Neuronal stem cell (in vitro differentiated cells): ENCODE measurements at regions not wholly inside any gene's neighbourhood (a gene's known extent, or its start where the extent isn't known, plus 50 kb on each side); places are given as distances from the start of the nearest gene placed in this dataset.

ENCODE experiments used
- DNase-seq: peaks from one replicate; pipeline ENCODE4 v3.0.0-alpha.2; 2013; ENCODE audit warnings: low spot score
- H2AFZ ChIP-seq: one replicate; pipeline ENCODE4 v1.6.1; 2013; ENCODE audit warnings: mild to moderate bottlenecking, low read length, inconsistent platforms
- H2AK5ac ChIP-seq: 2 replicates; pipeline ENCODE4 v1.6.1; 2013; ENCODE audit warnings: low read depth, mild to moderate bottlenecking, inconsistent platforms, low read length, moderate library complexity, mixed read lengths
- H2BK120ac ChIP-seq: 2 replicates; pipeline ENCODE4 v1.6.1; 2013; ENCODE audit warnings: low read depth, mild to moderate bottlenecking, inconsistent platforms, low read length, moderate library complexity, mixed read lengths
- H2BK12ac ChIP-seq: one replicate; pipeline ENCODE4 v1.6.1; 2013; ENCODE audit warnings: low read length, inconsistent platforms
- H2BK15ac ChIP-seq: 2 replicates; pipeline ENCODE4 v1.6.1; 2013; ENCODE audit warnings: mild to moderate bottlenecking, low read length, inconsistent platforms, mixed read lengths
- H2BK5ac ChIP-seq: one replicate; pipeline ENCODE4 v1.6.1; 2013; ENCODE audit warnings: inconsistent platforms, mild to moderate bottlenecking, low read length, moderate library complexity
- H3K14ac ChIP-seq: one replicate; pipeline ENCODE4 v1.6.1; 2013; ENCODE audit warnings: low read length, inconsistent platforms
- H3K18ac ChIP-seq: 2 replicates; pipeline ENCODE4 v1.6.1; 2013; ENCODE audit warnings: low read length, inconsistent platforms
- H3K23ac ChIP-seq: 2 replicates; pipeline ENCODE4 v1.6.1; 2013; ENCODE audit warnings: low read depth, mild to moderate bottlenecking, mixed read lengths, low read length, inconsistent platforms; ENCODE audit not compliant: poor library complexity
- H3K27ac ChIP-seq: replicated peaks from 3 replicates; pipeline ENCODE4 v1.5.1; 2013; ENCODE audit warnings: low read length, inconsistent platforms
- H3K27me3 ChIP-seq, 3 experiments: 2 replicates each; pipeline ENCODE4 v1.6.1; 2013; ENCODE audit warnings: low read length in 3 of 3, mild to moderate bottlenecking in 2 of 3, inconsistent platforms in 1 of 3, low read depth in 1 of 3, mixed read lengths in 1 of 3, moderate library complexity in 1 of 3; ENCODE audit not compliant: control insufficient read depth in 3 of 3, insufficient read depth in 3 of 3
- H3K36me3 ChIP-seq, 2 donors: replicated peaks in 1 of 2; 2 replicates each; pipeline ENCODE4 v1.6.1; 2013; ENCODE audit warnings: low read length in 2 of 2; ENCODE audit not compliant: control insufficient read depth in 2 of 2, insufficient read depth in 2 of 2
- H3K4ac ChIP-seq: 2 replicates; pipeline ENCODE4 v1.6.1; 2013; ENCODE audit warnings: inconsistent platforms, mild to moderate bottlenecking, low read length, moderate library complexity
- H3K4me1 ChIP-seq, 2 donors: 1 replicate in 1 of 2; 2 replicates in 1 of 2; pipeline ENCODE4 v1.6.1; 2013; ENCODE audit warnings: low read length in 2 of 2, low read depth in 1 of 2; ENCODE audit not compliant: control insufficient read depth in 2 of 2, insufficient read depth in 1 of 2
- H3K4me2 ChIP-seq: one replicate; pipeline ENCODE4 v1.6.1; 2013; ENCODE audit warnings: mild to moderate bottlenecking, low read length, inconsistent platforms; ENCODE audit not compliant: insufficient read depth, poor library complexity, severe bottlenecking
- H3K4me3 ChIP-seq, 2 donors: 2 replicates each; pipeline ENCODE4 v1.5.1; 2013; ENCODE audit warnings: low read length in 2 of 2, mild to moderate bottlenecking in 2 of 2, inconsistent platforms in 1 of 2, moderate library complexity in 1 of 2
- H3K79me1 ChIP-seq: one replicate; pipeline ENCODE4 v1.6.1; 2013; ENCODE audit warnings: low read depth, mild to moderate bottlenecking, inconsistent platforms, low read length, moderate library complexity
- H3K9ac ChIP-seq: one replicate; pipeline ENCODE4 v1.6.1; 2013; ENCODE audit warnings: mild to moderate bottlenecking, low read depth, low read length, inconsistent platforms; ENCODE audit not compliant: poor library complexity
- H3K9me3 ChIP-seq, 2 donors: replicated peaks in 1 of 2; 2 replicates each; pipeline versions ENCODE3 to v1.6.1; 2013; ENCODE audit warnings: low read length in 2 of 2, mild to moderate bottlenecking in 2 of 2, inconsistent platforms in 1 of 2, low read depth in 1 of 2, mixed read lengths in 1 of 2, moderate library complexity in 1 of 2; ENCODE audit not compliant: control insufficient read depth in 2 of 2, insufficient read depth in 1 of 2
- H4K8ac ChIP-seq: one replicate; pipeline ENCODE4 v1.6.1; 2013; ENCODE audit warnings: low read depth, mild to moderate bottlenecking, inconsistent platforms, low read length, moderate library complexity
- H4K91ac ChIP-seq: one replicate; pipeline ENCODE4 v1.6.1; 2013; ENCODE audit warnings: low read length, low read depth, mild to moderate bottlenecking, inconsistent platforms; ENCODE audit not compliant: poor library complexity
- WGBS, 2 donors: extraction: QIAGEN DNeasy Blood & Tissue Kit; methylation state at CpG; one replicate each; pipeline ENCODE4 v1.1.7; 2013; ENCODE audit warnings: missing lambda C conversion rate in 2 of 2, mixed read lengths in 1 of 2; ENCODE audit not compliant: insufficient read length in 2 of 2, insufficient replicate concordance in 1 of 2; ENCODE audit errors: extremely low coverage in 2 of 2; 5-methylcytosine and 5-hydroxymethylcytosine counted together

DNA sequence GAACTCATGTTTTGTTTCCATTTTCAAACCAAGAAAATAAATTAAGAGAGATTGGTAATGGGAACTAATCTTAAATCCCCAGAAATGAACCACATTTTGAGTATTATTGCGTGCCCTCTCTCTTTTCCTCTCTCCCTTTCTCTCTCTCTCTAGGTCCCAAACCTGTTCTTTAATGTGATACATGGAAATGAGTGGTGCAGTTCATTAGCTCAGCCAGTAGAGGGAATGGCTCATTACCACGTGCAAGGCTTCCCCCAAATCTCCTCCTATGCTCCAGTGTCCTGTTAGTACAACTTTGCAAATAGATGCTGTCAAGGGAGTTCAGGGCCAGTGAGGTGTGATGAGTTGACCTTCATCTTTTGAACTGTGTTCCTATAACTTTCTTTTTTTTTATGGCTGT is 178.4 kb downstream of the FGF9 start:
- Histone ChIP-seq H3K23ac (no peak overlapping the region), H2AK5ac (no peak overlapping the region), H3K27ac (no peak overlapping the region), H2BK120ac (no peak overlapping the region), H4K8ac (no peak overlapping the region), H3K9me3 (peaks cover 0 to 4% of the 10 kb centered on the region in 2 donors), H2BK12ac (no peak overlapping the region), H4K91ac (no peak overlapping the region), H3K18ac (no peak overlapping the region), H3K4me1 (no peaks in the 10 kb centered on the region), H2AFZ (no peak overlapping the region), H3K79me1 (no peaks in the 10 kb centered on the region), H3K9ac (no peak overlapping the region), H3K4me3 (no peak overlapping the region), H2BK15ac (no peak overlapping the region), H3K14ac (no peak overlapping the region), H3K27me3 (no peaks in the 10 kb centered on the region), H3K4me2 (no peak overlapping the region), H3K36me3 (no peaks in the 10 kb centered on the region), H2BK5ac (no peak overlapping the region), H3K4ac (no peak overlapping the region)
- DNase-seq = no peak
- WGBS, 2 donors = no CpG with 5 or more reads among the region's 2 CpGs

DNA sequence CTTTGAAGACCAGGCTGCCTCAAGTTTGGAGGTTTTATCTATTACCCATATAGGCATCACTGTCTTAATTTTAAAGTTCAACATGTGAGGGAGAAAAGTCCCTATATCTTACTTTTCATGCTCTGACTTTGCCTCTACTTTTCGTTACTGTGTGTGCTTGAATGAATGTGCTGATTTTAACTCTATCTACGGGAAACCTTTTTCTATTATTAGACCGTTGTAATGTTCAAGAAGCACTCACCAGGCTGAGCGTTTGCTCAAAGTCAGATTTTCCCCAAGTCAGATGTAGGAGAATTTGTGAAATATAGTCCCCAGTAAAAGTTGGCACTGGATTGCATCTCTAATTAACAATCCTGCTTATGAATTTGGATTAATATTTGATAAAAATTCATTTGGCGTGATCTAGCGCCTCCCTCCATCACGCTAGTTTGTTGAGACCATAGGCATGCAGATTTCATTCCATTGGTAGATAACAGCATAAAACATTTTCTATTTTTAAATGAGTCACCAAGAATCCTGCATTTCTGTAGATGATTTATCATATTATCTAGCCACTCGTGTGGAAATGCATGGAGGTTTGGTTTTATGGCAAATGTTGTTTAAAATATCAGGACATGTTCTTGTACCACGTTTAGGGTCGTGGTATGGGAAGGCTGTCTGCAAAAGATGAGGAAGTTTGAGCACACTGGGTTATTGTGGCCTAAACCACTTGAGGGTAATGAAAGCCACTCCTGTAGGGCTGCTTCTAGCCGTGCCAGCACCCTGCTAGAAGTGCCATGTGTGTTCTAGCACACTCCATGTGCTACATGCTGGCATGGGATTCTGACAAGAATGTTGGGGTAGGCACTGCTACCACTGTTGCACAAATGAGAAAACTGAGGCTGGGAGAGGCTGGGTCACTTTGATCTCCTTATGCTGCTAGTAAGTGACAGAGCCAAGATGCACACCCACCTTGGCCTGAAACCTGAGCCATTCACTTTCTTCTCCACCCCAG is 179.4 kb downstream of the FGF9 start:
- Histone ChIP-seq H2BK12ac (no peak overlapping the region), H3K14ac (no peak overlapping the region), H3K18ac (no peak overlapping the region), H3K4me2 (no peak overlapping the region), H3K27me3 (no peaks in the 10 kb centered on the region), H3K4me3 (no peak overlapping the region), H3K36me3 (no peaks in the 10 kb centered on the region), H2AFZ (no peak overlapping the region), H3K9ac (no peak overlapping the region), H3K23ac (no peak overlapping the region), H2AK5ac (no peak overlapping the region), H4K91ac (no peak overlapping the region), H3K4me1 (no peaks in the 10 kb centered on the region), H3K27ac (no peak overlapping the region), H3K9me3 (peaks cover 0 to 4% of the 10 kb centered on the region in 2 donors), H2BK120ac (no peak overlapping the region), H3K79me1 (no peaks in the 10 kb centered on the region), H2BK15ac (no peak overlapping the region), H4K8ac (no peak overlapping the region), H3K4ac (no peak overlapping the region), H2BK5ac (no peak overlapping the region)
- WGBS, 2 donors = no CpG with 5 or more reads among the region's 11 CpGs
- no peak for DNase-seq

DNA sequence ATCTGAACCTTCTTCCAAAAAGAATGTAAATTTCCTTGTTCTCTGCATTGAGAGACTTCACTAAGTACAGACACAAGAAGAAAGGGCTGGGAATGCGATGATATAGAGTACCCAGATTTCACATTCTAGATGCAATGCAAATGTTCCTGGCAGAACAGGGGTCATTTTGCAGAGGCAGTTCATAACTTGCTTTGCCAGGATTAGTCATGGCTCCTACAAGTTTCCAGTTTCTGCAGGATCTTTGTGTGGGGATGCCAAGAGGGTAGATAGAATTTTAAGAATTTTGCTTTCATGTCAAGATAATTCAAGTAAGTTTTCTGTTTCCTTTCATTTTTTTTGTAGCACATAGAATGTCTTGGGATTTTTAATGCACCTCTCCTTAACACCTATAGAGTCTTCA is 181.2 kb downstream of the FGF9 start:
- Histone ChIP-seq H3K79me1 (no peaks in the 10 kb centered on the region), H3K14ac (no peak overlapping the region), H2BK15ac (no peak overlapping the region), H2BK5ac (no peak overlapping the region), H3K18ac (no peak overlapping the region), H4K8ac (no peak overlapping the region), H3K4me1 (no peaks in the 10 kb centered on the region), H3K4ac (no peak overlapping the region), H3K23ac (no peak overlapping the region), H3K4me2 (no peak overlapping the region), H3K27me3 (no peaks in the 10 kb centered on the region), H3K4me3 (no peak overlapping the region), H2BK12ac (no peak overlapping the region), H4K91ac (no peak overlapping the region), H2BK120ac (no peak overlapping the region), H2AFZ (no peak overlapping the region), H3K9ac (no peak overlapping the region), H3K36me3 (no peaks in the 10 kb centered on the region), H3K27ac (no peak overlapping the region), H2AK5ac (no peak overlapping the region), H3K9me3 (peaks cover 0 to 3% of the 10 kb centered on the region in 2 donors)
- WGBS, 2 donors = no CpG with 5 or more reads among the region's 1 CpG
- DNase-seq = no peak

DNA sequence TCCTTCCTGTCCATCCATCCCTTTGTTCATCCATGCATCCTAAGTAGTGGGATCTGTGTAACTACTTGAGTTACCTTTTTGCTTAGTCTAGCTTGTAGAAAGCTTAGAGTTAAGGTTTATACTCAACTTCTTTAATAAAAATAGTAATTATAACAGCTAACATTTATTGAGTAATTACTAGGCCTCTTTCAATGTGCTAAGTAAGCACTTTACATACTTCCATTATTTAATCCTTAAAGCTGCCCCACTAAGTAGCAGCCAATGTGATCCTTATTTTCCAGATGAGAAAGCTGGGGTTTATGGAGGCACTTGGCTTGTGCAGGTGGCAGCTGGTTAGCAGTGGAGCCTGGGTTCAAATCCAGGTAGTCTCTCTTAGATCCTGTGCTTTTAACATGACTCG is 182.9 kb downstream of the FGF9 start:
- Histone ChIP-seq H3K4ac (no peak overlapping the region), H3K79me1 (no peaks in the 10 kb centered on the region), H2BK12ac (no peak overlapping the region), H3K4me3 (no peak overlapping the region), H2AFZ (no peak overlapping the region), H4K8ac (no peak overlapping the region), H3K18ac (no peak overlapping the region), H4K91ac (no peak overlapping the region), H2BK120ac (no peak overlapping the region), H2BK15ac (no peak overlapping the region), H2AK5ac (no peak overlapping the region), H3K14ac (no peak overlapping the region), H3K9me3 (peaks cover 0 to 2% of the 10 kb centered on the region in 2 donors), H3K27me3 (no peaks in the 10 kb centered on the region), H2BK5ac (no peak overlapping the region), H3K4me1 (no peaks in the 10 kb centered on the region), H3K27ac (no peak overlapping the region), H3K9ac (no peak overlapping the region), H3K36me3 (no peaks in the 10 kb centered on the region), H3K23ac (no peak overlapping the region), H3K4me2 (no peak overlapping the region)
- DNase-seq = no peak
- no CpG with 5 or more reads among the region's 1 CpG for WGBS, 2 donors
